ENCODE measurements at regions not wholly inside any gene's neighbourhood (a gene's known extent, or its start where the extent isn't known, plus 50 kb on each side); places are given as distances from the start of the nearest gene placed in this dataset.

- no peak for TF ChIP-seq CTCF (IDR thresholded peaks at IDR 0.05; ENCODE audit: low read depth, low read length, missing input control)
- TF ChIP-seq REST (IDR thresholded peaks at IDR 0.05): no peak
- no peak for TF ChIP-seq RAD21 (IDR thresholded peaks at IDR 0.05)
- TF ChIP-seq MAX (IDR thresholded peaks at IDR 0.05): no peak
- TF ChIP-seq YY1 (IDR thresholded peaks at IDR 0.05): no peak
- TF ChIP-seq ZBTB33 (IDR thresholded peaks at IDR 0.05): no peak
- TF ChIP-seq ATF3 (IDR thresholded peaks at IDR 0.05): no peak
- TF ChIP-seq TAF1 (conservative IDR thresholded peaks at IDR 0.05): no peak
- no peak for TF ChIP-seq SP1 (IDR thresholded peaks at IDR 0.05)
- TF ChIP-seq JUND (IDR thresholded peaks at IDR 0.05): no peak
- no peak for TF ChIP-seq RXRA (IDR thresholded peaks at IDR 0.05)
- no peak for TF ChIP-seq HNF4A (conservative IDR thresholded peaks at IDR 0.05)
Observed at GRCh38 chr9:120281665-120282064, 298.3 kb downstream of the CDK5RAP2 start.

Data from liver (tissue), 3 donors.